ENCODE measurements at regions not wholly inside any gene's neighbourhood (a gene's known extent, or its start where the extent isn't known, plus 50 kb on each side); places are given as distances from the start of the nearest gene placed in this dataset.

DNA sequence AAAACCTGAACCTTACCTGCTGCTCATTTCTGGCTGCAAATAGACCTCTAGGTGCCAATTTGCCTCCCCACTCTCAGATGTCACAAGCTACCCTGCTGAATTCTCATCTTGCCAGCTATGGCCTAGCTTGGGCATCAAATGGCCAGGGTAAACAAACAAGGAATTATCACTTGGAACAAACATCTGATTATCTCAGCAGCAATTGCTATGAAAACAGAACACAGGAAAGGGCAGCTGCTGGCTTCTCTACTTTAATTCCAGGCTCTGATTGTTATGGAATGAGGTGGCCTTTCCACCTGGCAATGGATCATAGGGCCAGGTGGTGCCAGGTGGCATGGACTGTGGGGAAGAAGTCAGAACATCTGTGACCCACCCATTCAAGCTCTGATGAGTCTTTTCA lies 505.1 kb downstream of the TLR4 start:
- no peaks in the 10 kb centered on the region for H4K20me1 ChIP-seq (ENCODE audit: control insufficient read depth, insufficient read depth)
- no peak overlapping the region for H3K27ac ChIP-seq (ENCODE audit: control insufficient read depth, insufficient read depth)
- H3K36me3 ChIP-seq (ENCODE audit: control insufficient read depth in 2 of 2, insufficient read depth in 2 of 2, low read length in 1 of 2) = no peaks in the 10 kb centered on the region
- in situ Hi-C loops (cut with MboI) (no loop called here), intact Hi-C loops (cut with micrococcal nuclease; ENCODE audit: unreplicated experiment) (no loop called here)
- H3K4me2 ChIP-seq (ENCODE audit: control insufficient read depth, insufficient read depth) = no peak overlapping the region
- ChIA-PET CTCF (no interaction called here), SMC1A (ENCODE audit: uncharacterized antibody, unreplicated experiment) (no interaction called here), POLR2A (no interaction called here), RAD21 (ENCODE audit: unreplicated experiment) (no interaction called here)
- no peaks in the 10 kb centered on the region for H3K4me1 ChIP-seq (ENCODE audit: control insufficient read depth, insufficient read depth, low read length)
- FAIRE-seq (no peak), ATAC-seq (no peak), DNase-seq (ENCODE audit: low read depth, low spot score) (no peak)
- no peak overlapping the region for H3K9ac ChIP-seq (ENCODE audit: control insufficient read depth, insufficient read depth, low read length)
- no peaks in the 10 kb centered on the region for H3K27me3 ChIP-seq (replicated peaks in 1 of 2; ENCODE audit: control insufficient read depth in 2 of 2, insufficient read depth in 2 of 2, low read length in 1 of 2)
- no peak overlapping the region for H3K4me3 ChIP-seq
- no TSS peak for BruUV-seq (replicated peaks)
- TF ChIP-seq MXI1 (IDR thresholded peaks at IDR 0.05; ENCODE audit: low read depth, low read length) (no peak), SMAD5 (IDR thresholded peaks at IDR 0.05; ENCODE audit: low read depth) (no peak), ASH2L (IDR thresholded peaks at IDR 0.05; ENCODE audit: borderline replicate concordance, low read depth) (no peak)
- TF ChIP-seq, protein P1, sequence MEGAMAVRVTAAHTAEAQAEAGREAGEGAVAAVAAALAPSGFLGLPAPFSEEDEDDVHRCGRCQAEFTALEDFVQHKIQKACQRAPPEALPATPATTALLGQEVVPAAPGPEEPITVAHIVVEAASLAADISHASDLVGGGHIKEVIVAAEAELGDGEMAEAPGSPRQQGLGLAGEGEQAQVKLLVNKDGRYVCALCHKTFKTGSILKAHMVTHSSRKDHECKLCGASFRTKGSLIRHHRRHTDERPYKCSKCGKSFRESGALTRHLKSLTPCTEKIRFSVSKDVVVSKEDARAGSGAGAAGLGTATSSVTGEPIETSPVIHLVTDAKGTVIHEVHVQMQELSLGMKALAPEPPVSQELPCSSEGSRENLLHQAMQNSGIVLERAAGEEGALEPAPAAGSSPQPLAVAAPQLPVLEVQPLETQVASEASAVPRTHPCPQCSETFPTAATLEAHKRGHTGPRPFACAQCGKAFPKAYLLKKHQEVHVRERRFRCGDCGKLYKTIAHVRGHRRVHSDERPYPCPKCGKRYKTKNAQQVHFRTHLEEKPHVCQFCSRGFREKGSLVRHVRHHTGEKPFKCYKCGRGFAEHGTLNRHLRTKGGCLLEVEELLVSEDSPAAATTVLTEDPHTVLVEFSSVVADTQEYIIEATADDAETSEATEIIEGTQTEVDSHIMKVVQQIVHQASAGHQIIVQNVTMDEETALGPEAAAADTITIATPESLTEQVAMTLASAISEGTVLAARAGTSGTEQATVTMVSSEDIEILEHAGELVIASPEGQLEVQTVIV (IDR thresholded peaks at IDR 0.05; ENCODE audit: borderline replicate concordance, partially characterized antibody) = no peak
- H3K79me2 ChIP-seq (ENCODE audit: control insufficient read depth, insufficient read depth, low read length) = no peaks in the 10 kb centered on the region
- H3K9me3 ChIP-seq (replicated peaks; ENCODE audit: control insufficient read depth, insufficient read depth, low read length) = no peaks in the 10 kb centered on the region
- no peak overlapping the region for H2AFZ ChIP-seq (ENCODE audit: control insufficient read depth, low read depth, low read length)

DNA sequence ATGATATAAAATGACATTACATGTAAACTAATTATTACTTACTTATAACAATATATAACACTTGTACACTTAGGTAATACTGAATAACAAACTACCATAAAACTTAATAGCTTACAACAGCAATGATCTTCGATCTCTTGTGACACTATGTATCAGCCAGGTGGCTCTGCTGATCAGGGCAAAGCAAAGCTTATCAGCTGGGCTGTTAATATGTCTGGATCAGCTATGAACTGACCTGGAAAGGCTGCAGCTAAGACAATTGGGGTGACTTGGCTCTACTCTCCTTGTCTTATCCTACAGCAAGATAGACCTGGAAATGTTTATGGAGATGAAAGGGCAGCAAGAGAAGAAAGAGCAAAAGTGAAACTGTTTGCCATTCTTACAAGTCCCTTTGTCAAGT lies 511.3 kb downstream of the TLR4 start:
- Histone ChIP-seq H3K4me1 (ENCODE audit: control insufficient read depth, insufficient read depth, low read length) (no peaks in the 10 kb centered on the region), H3K9me3 (replicated peaks; ENCODE audit: control insufficient read depth, insufficient read depth, low read length) (no peaks in the 10 kb centered on the region), H3K79me2 (ENCODE audit: control insufficient read depth, insufficient read depth, low read length) (no peaks in the 10 kb centered on the region), H3K9ac (ENCODE audit: control insufficient read depth, insufficient read depth, low read length) (no peak overlapping the region), H3K4me3 (no peak overlapping the region), H2AFZ (ENCODE audit: control insufficient read depth, low read depth, low read length) (no peak overlapping the region), H3K36me3 (ENCODE audit: control insufficient read depth in 2 of 2, insufficient read depth in 2 of 2, low read length in 1 of 2) (no peaks in the 10 kb centered on the region), H4K20me1 (ENCODE audit: control insufficient read depth, insufficient read depth) (no peaks in the 10 kb centered on the region), H3K27ac (ENCODE audit: control insufficient read depth, insufficient read depth) (no peak overlapping the region), H3K27me3 (replicated peaks in 1 of 2; ENCODE audit: control insufficient read depth in 2 of 2, insufficient read depth in 2 of 2, low read length in 1 of 2) (no peaks in the 10 kb centered on the region), H3K4me2 (ENCODE audit: control insufficient read depth, insufficient read depth) (no peak overlapping the region)
- BruUV-seq (replicated peaks) = no TSS peak
- no peak for DNase-seq (ENCODE audit: low read depth, low spot score)
- ChIA-PET CTCF (interaction anchor here (1.3 kb wide), 1 partner anchor 10 kb away, joined by 4 read pairs; no protein-coding TSS in a partner anchor), RAD21 (ENCODE audit: unreplicated experiment) (no interaction called here), SMC1A (ENCODE audit: uncharacterized antibody, unreplicated experiment) (interaction anchor here (1.0 to 1.2 kb wide), 2 partner anchors 10 to 16 kb away, joined by 3 to 4 read pairs; no protein-coding TSS in a partner anchor), POLR2A (no interaction called here)
- ATAC-seq = no peak
- no peak for FAIRE-seq
- in situ Hi-C loops (cut with MboI) (no loop called here), intact Hi-C loops (cut with micrococcal nuclease; ENCODE audit: unreplicated experiment) (no loop called here)
- 0% methylated on average over 1 of the region's 1 CpG for WGBS (ENCODE audit: insufficient coverage, insufficient replicate concordance, low lambda C conversion rate, missing lambda C conversion rate)
- TF ChIP-seq, protein P2, sequence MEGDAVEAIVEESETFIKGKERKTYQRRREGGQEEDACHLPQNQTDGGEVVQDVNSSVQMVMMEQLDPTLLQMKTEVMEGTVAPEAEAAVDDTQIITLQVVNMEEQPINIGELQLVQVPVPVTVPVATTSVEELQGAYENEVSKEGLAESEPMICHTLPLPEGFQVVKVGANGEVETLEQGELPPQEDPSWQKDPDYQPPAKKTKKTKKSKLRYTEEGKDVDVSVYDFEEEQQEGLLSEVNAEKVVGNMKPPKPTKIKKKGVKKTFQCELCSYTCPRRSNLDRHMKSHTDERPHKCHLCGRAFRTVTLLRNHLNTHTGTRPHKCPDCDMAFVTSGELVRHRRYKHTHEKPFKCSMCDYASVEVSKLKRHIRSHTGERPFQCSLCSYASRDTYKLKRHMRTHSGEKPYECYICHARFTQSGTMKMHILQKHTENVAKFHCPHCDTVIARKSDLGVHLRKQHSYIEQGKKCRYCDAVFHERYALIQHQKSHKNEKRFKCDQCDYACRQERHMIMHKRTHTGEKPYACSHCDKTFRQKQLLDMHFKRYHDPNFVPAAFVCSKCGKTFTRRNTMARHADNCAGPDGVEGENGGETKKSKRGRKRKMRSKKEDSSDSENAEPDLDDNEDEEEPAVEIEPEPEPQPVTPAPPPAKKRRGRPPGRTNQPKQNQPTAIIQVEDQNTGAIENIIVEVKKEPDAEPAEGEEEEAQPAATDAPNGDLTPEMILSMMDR (IDR thresholded peaks at IDR 0.05 in 2 of 3, conservative IDR thresholded peaks at IDR 0.05 in 1 of 3; ENCODE audit: control insufficient read depth in 2 of 3, extremely low read depth in 1 of 3, insufficient read depth in 1 of 3, low read depth in 3 of 3, low read length in 3 of 3) = no peak; a peak in 1 of 6 replicates
- TF ChIP-seq EGR1 (IDR thresholded peaks at IDR 0.05; ENCODE audit: borderline replicate concordance in 1 of 2, low read depth in 2 of 2, low read length in 2 of 2) (no peak), TCF12 (IDR thresholded peaks at IDR 0.05; ENCODE audit: low read depth, low read length) (no peak), HDAC6 (IDR thresholded peaks at IDR 0.05; ENCODE audit: unreplicated experiment) (no peak), KLF5 (IDR thresholded peaks at IDR 0.05; ENCODE audit: partially characterized antibody) (no peak), YY1 (IDR thresholded peaks at IDR 0.05; ENCODE audit: low read depth, low read length) (no peak), RAD21 (IDR thresholded peaks at IDR 0.05; ENCODE audit: insufficient read depth, low read depth, low read length) (no peak), ZBED1 (IDR thresholded peaks at IDR 0.05; ENCODE audit: borderline replicate concordance) (no peak), KAT2A (conservative IDR thresholded peaks at IDR 0.05; ENCODE audit: control insufficient read depth, low read depth, low read length) (no peak), CEBPB (IDR thresholded peaks at IDR 0.05; ENCODE audit: borderline replicate concordance in 1 of 2, low read depth in 2 of 2, low read length in 2 of 2) (no peak), ZSCAN29 (IDR thresholded peaks at IDR 0.05) (no peak), ZNF217 (IDR thresholded peaks at IDR 0.05) (no peak)

Data from GM12878 (cell line).